SU-DHL-6 (cell line): ENCODE measurements at regions not wholly inside any gene's neighbourhood (a gene's known extent, or its start where the extent isn't known, plus 50 kb on each side); places are given as distances from the start of the nearest gene placed in this dataset.

Experiments
- H2AFZ ChIP-seq: fragments of 200-600 bp; sonication (generic); 2 replicates; pipeline ENCODE4 v1.6.1; 2014; ENCODE audit warnings: low read depth, mild to moderate bottlenecking, moderate library complexity, mixed read lengths, antibody characterized with exemption, low read length; ENCODE audit not compliant: severe bottlenecking
- H3F3A ChIP-seq: fragments of 200-600 bp; shearing (Covaris generic); 2 replicates; pipeline ENCODE4 v1.6.0; 2016; ENCODE audit warnings: antibody characterized with exemption, mild to moderate bottlenecking; ENCODE audit not compliant: insufficient read depth
- H3K27ac ChIP-seq: fragments of 200-600 bp; sonication (generic); 2 replicates; pipeline ENCODE4 v1.5.1; 2016; ENCODE audit warnings: low read depth, mild to moderate bottlenecking, low read length, moderate library complexity, mixed read lengths
- H3K27me3 ChIP-seq: fragments of 200-600 bp; sonication (generic), shearing (Covaris generic); 2 replicates; pipeline ENCODE4 v1.6.0; 2014; ENCODE audit warnings: mild to moderate bottlenecking, low read length
- H3K36me3 ChIP-seq: fragments of 200-600 bp; sonication (generic); 2 replicates; pipeline ENCODE4 v1.6.1; 2014; ENCODE audit warnings: mild to moderate bottlenecking, low read length, mixed read lengths
- H3K4me2 ChIP-seq: fragments of 300-600, 200-600 bp; shearing (Covaris generic), sonication (generic); 2 replicates; pipeline ENCODE4 v1.6.0; 2014; ENCODE audit warnings: low read length, low read depth, mild to moderate bottlenecking; ENCODE audit not compliant: poor library complexity, severe bottlenecking
- H3K4me3 ChIP-seq: fragments of 200-600 bp; sonication (generic); 2 replicates; pipeline ENCODE4 v1.5.1; 2014; ENCODE audit warnings: antibody characterized with exemption, low read length, mild to moderate bottlenecking, mixed read lengths; ENCODE audit not compliant: insufficient read depth, poor library complexity, severe bottlenecking
- H3K79me2 ChIP-seq: fragments of 200-600 bp; sonication (generic); 2 replicates; pipeline ENCODE4 v1.6.1; 2014; ENCODE audit warnings: mild to moderate bottlenecking, low read length, moderate library complexity; ENCODE audit not compliant: insufficient read depth
- H3K9ac ChIP-seq: fragments of 200-600 bp; sonication (generic); 2 replicates; pipeline ENCODE4 v1.7.0; 2014; ENCODE audit warnings: mild to moderate bottlenecking, low read length
- H3K9me2 ChIP-seq: fragments of 200-600 bp; sonication (generic); replicated peaks from 2 replicates; pipeline ENCODE4 v1.6.1; 2014; ENCODE audit warnings: low read length; ENCODE audit not compliant: insufficient read depth
- H3K9me3 ChIP-seq: fragments of 200-600 bp; sonication (generic); 2 replicates; pipeline ENCODE4 v1.6.1; 2014; ENCODE audit warnings: low read length, mixed read lengths; ENCODE audit not compliant: insufficient read depth
- H4K20me1 ChIP-seq: fragments of 200-600 bp; sonication (generic); 2 replicates; pipeline ENCODE4 v1.6.1; 2014; ENCODE audit warnings: low read depth, mild to moderate bottlenecking, antibody characterized with exemption, low read length, moderate library complexity, mixed read lengths
- EZH2phosphoT487 ChIP-seq: fragments of 200-600 bp; sonication (generic), shearing (Covaris generic); conservative IDR thresholded peaks from 2 replicates; pipeline ENCODE4 v1.6.1; 2018; ENCODE audit warnings: mild to moderate bottlenecking, antibody characterized with exemption, low read length, moderate library complexity, mixed read lengths
- TF ChIP-seq, protein P1 (sequence below): fragments of 200-600 bp; sonication (generic); IDR thresholded peaks from one replicate; pipeline ENCODE4 v1.5.1; 2017; ENCODE audit warnings: antibody characterized with exemption, mild to moderate bottlenecking, low read length, moderate library complexity; ENCODE audit not compliant: insufficient read depth, poor library complexity, severe bottlenecking

DNA sequence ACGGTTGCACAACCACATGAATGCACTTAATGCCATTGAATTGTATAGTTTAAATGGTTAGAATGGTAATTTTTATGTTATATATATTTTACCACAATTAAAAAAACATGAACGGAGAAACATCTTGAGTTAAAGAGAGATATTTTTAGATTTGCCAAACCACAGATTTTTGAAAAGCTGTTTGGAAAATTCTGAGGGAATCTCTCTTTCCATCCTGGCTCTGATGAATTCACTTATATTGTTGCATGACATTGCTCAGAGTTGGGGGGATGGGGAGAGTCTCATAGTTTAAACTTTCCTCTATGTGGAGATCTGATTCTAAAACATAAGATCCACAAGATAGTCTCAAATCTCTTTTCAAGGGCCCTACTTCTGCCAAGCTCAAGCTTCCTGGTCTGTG lies 275.0 kb upstream of the NPVF start:
- no peaks in the 10 kb centered on the region for H3K36me3 ChIP-seq
- no peaks in the 10 kb centered on the region for H3K9me2 ChIP-seq
- H3K27me3 ChIP-seq: no peaks in the 10 kb centered on the region
- H3F3A ChIP-seq: no peaks in the 10 kb centered on the region
- no peak overlapping the region for H3K4me2 ChIP-seq
- H2AFZ ChIP-seq: no peak overlapping the region
- H3K4me3 ChIP-seq: no peak overlapping the region
- no peaks in the 10 kb centered on the region for H3K79me2 ChIP-seq
- H3K27ac ChIP-seq: no peak overlapping the region
- TF ChIP-seq, protein P1, sequence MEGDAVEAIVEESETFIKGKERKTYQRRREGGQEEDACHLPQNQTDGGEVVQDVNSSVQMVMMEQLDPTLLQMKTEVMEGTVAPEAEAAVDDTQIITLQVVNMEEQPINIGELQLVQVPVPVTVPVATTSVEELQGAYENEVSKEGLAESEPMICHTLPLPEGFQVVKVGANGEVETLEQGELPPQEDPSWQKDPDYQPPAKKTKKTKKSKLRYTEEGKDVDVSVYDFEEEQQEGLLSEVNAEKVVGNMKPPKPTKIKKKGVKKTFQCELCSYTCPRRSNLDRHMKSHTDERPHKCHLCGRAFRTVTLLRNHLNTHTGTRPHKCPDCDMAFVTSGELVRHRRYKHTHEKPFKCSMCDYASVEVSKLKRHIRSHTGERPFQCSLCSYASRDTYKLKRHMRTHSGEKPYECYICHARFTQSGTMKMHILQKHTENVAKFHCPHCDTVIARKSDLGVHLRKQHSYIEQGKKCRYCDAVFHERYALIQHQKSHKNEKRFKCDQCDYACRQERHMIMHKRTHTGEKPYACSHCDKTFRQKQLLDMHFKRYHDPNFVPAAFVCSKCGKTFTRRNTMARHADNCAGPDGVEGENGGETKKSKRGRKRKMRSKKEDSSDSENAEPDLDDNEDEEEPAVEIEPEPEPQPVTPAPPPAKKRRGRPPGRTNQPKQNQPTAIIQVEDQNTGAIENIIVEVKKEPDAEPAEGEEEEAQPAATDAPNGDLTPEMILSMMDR: no peak
- no peak for TF ChIP-seq EZH2phosphoT487
- no peak overlapping the region for H3K9ac ChIP-seq
- H3K9me3 ChIP-seq: no peaks in the 10 kb centered on the region
- H4K20me1 ChIP-seq: no peaks in the 10 kb centered on the region

GRCh38 chr7:25512061-25512687 lies 283.9 kb upstream of the NPVF start:
- Histone ChIP-seq H3K4me2 (no peak overlapping the region), H3K9ac (no peak overlapping the region), H3K79me2 (no peaks in the 10 kb centered on the region), H3K36me3 (no peaks in the 10 kb centered on the region), H4K20me1 (no peaks in the 10 kb centered on the region), H3K27me3 (no peaks in the 10 kb centered on the region), H3K9me3 (no peaks in the 10 kb centered on the region), H3F3A (no peaks in the 10 kb centered on the region), H2AFZ (no peak overlapping the region), H3K27ac (no peak overlapping the region), H3K9me2 (no peaks in the 10 kb centered on the region), H3K4me3 (no peak overlapping the region)
- TF ChIP-seq, protein P1: no peak

GRCh38 chr7:25515633-25516275 lies 287.5 kb upstream of the NPVF start:
- H3K4me3 ChIP-seq: no peak overlapping the region
- H3K27me3 ChIP-seq: peaks cover 3% of the 10 kb centered on the region; the same call in 1 of the 2 replicates
- no peak overlapping the region for H2AFZ ChIP-seq
- H3F3A ChIP-seq: no peaks in the 10 kb centered on the region
- TF ChIP-seq EZH2phosphoT487: no peak
- TF ChIP-seq, protein P1: no peak
- H3K27ac ChIP-seq: no peak overlapping the region
- H3K9me2 ChIP-seq: no peaks in the 10 kb centered on the region
- no peak overlapping the region for H3K4me2 ChIP-seq
- H3K9me3 ChIP-seq: no peaks in the 10 kb centered on the region
- no peak overlapping the region for H3K9ac ChIP-seq
- H3K79me2 ChIP-seq: no peaks in the 10 kb centered on the region
- no peaks in the 10 kb centered on the region for H3K36me3 ChIP-seq
- no peaks in the 10 kb centered on the region for H4K20me1 ChIP-seq
